Muscle layer of colon (tissue), 2 donors: ENCODE measurements at regions not wholly inside any gene's neighbourhood (a gene's known extent, or its start where the extent isn't known, plus 50 kb on each side); places are given as distances from the start of the nearest gene placed in this dataset.

ENCODE experiments used
- H3K27ac ChIP-seq: one replicate; pipeline ENCODE4 v1.7.0; 2013; ENCODE audit warnings: low read depth, mild to moderate bottlenecking, low read length, moderate library complexity
- H3K27me3 ChIP-seq, 2 donors: one replicate each; pipeline ENCODE4 v1.7.0; 2013; ENCODE audit warnings: low read length in 2 of 2, mild to moderate bottlenecking in 2 of 2; ENCODE audit not compliant: insufficient read depth in 2 of 2, control insufficient read depth in 1 of 2
- H3K36me3 ChIP-seq: one replicate; pipeline ENCODE4 v1.7.0; 2013; ENCODE audit warnings: mild to moderate bottlenecking, low read length; ENCODE audit not compliant: insufficient read depth
- H3K4me1 ChIP-seq: one replicate; pipeline ENCODE4 v1.7.0; 2013; ENCODE audit warnings: mild to moderate bottlenecking, low read length; ENCODE audit not compliant: insufficient read depth
- H3K4me3 ChIP-seq, 2 donors: one replicate each; pipeline ENCODE4 v1.7.0; 2013; ENCODE audit warnings: low read length in 2 of 2, low read depth in 1 of 2, mild to moderate bottlenecking in 1 of 2, moderate library complexity in 1 of 2
- H3K9ac ChIP-seq: one replicate; pipeline ENCODE4 v1.7.0; 2013; ENCODE audit warnings: low read length
- H3K9me3 ChIP-seq: one replicate; pipeline ENCODE4 v1.7.0; 2013; ENCODE audit warnings: mild to moderate bottlenecking, low read length
- donor health status: abdominal sarcoma.
- donor health status: Adenocarcinoma of cecum.

GRCh38 chr6:26199773-26200764, 112.8 kb downstream of the HFE start:
- Histone ChIP-seq H3K4me3 (peak overlapping the region in 1 of 2 donors; percentile 84), H3K9me3 (peaks cover 4% of the 10 kb centered on the region), H3K9ac (peak overlapping the region; percentile 57), H3K27ac (peak overlapping the region; percentile 85), H3K27me3 (peaks cover 0 to 6% of the 10 kb centered on the region in 2 donors), H3K36me3 (no peaks in the 10 kb centered on the region), H3K4me1 (peaks cover 12% of the 10 kb centered on the region)

GRCh38 chr6:26200918-26201721, 113.9 kb downstream of the HFE start:
- Histone ChIP-seq H3K4me1 (peaks cover 13% of the 10 kb centered on the region), H3K9ac (no peak overlapping the region), H3K27ac (no peak overlapping the region), H3K36me3 (no peaks in the 10 kb centered on the region), H3K9me3 (peaks cover 4% of the 10 kb centered on the region), H3K27me3 (peaks cover 0 to 12% of the 10 kb centered on the region in 2 donors), H3K4me3 (no peak overlapping the region)

- Histone ChIP-seq H3K9ac (no peak overlapping the region), H3K36me3 (no peaks in the 10 kb centered on the region), H3K4me3 (no peak overlapping the region), H3K27ac (no peak overlapping the region), H3K27me3 (peaks cover 0 to 12% of the 10 kb centered on the region in 2 donors), H3K4me1 (peaks cover 16% of the 10 kb centered on the region), H3K9me3 (peaks cover 4% of the 10 kb centered on the region)
Measured at GRCh38 chr6:26202201-26202611, 115.0 kb downstream of the HFE start.

DNA sequence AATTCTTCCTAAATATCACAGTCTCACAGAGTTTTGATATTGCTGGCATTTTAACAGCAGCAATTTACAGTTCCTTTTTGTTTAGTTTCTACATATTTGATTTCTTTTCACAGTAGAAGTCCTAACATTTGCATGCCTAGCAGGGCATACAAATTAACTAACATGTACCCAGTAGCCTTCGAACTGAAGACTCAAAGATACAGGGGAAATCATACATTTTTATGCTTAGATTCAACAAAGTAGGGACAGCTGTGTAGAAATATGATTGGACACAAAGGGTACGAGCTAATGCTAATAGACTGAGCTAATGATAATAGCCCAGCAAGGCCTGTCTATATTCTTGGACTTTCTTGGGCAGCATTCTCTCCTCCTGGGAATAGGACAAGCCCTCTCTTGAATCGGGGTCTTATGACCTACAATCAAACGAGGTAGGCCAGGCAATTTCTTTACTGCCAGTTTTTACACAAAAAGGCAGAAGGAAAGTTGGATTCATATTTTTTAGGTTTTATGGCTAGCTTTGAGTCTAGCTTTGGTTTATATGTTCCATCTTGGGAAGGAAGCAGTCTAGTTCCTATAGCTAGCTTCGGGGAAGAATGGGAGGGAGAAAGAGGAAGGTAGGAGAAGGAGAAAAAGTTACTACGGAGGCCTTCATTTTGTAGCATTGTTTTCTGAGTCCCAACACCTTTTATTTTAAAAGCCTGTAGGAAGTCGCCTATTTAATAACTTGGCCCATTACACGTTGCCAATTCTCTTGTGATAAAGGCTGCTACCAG, 115.8 kb downstream of the HFE start:
- Histone ChIP-seq H3K27ac (no peak overlapping the region), H3K27me3 (peaks cover 0 to 12% of the 10 kb centered on the region in 2 donors), H3K9me3 (peaks cover 4% of the 10 kb centered on the region), H3K4me3 (no peak overlapping the region), H3K4me1 (peaks cover 13% of the 10 kb centered on the region), H3K9ac (no peak overlapping the region), H3K36me3 (no peaks in the 10 kb centered on the region)

- no peaks in the 10 kb centered on the region for H3K36me3 ChIP-seq
- H3K27ac ChIP-seq, result peak overlapping the region; percentile 99
- H3K9me3 ChIP-seq, result peaks cover 4% of the 10 kb centered on the region
- peaks cover 9% of the 10 kb centered on the region for H3K4me1 ChIP-seq
- H3K9ac ChIP-seq, result peak overlapping the region; percentile 100
- H3K4me3 ChIP-seq, result peak overlapping the region; percentile 89 to 94
- H3K27me3 ChIP-seq, result peaks cover 0 to 12% of the 10 kb centered on the region in 2 donors
Measured at GRCh38 chr6:26204332-26205160, 117.3 kb downstream of the HFE start.

GRCh38 chr6:26205161-26205624, 118.0 kb downstream of the HFE start:
- Histone ChIP-seq H3K4me1 (peaks cover 9% of the 10 kb centered on the region), H3K9ac (peak overlapping the region; percentile 100), H3K36me3 (no peaks in the 10 kb centered on the region), H3K27ac (peak overlapping the region; percentile 99), H3K27me3 (peaks cover 0 to 12% of the 10 kb centered on the region in 2 donors), H3K4me3 (peak overlapping the region; percentile 89 to 94), H3K9me3 (peaks cover 4% of the 10 kb centered on the region)

- Histone ChIP-seq H3K9ac (peak overlapping the region; percentile 100), H3K27ac (peak overlapping the region; percentile 99), H3K27me3 (peaks cover 0 to 12% of the 10 kb centered on the region in 2 donors), H3K4me1 (peaks cover 9% of the 10 kb centered on the region), H3K4me3 (peak overlapping the region; percentile 89 to 94), H3K9me3 (peaks cover 4% of the 10 kb centered on the region), H3K36me3 (no peaks in the 10 kb centered on the region)
Measured at GRCh38 chr6:26205625-26206574, 118.7 kb downstream of the HFE start.

- Histone ChIP-seq H3K27ac (no peak overlapping the region), H3K36me3 (no peaks in the 10 kb centered on the region), H3K9me3 (peaks cover 4% of the 10 kb centered on the region), H3K4me3 (no peak overlapping the region), H3K27me3 (peaks cover 0 to 12% of the 10 kb centered on the region in 2 donors), H3K4me1 (peaks cover 9% of the 10 kb centered on the region), H3K9ac (no peak overlapping the region)
Measured at GRCh38 chr6:26206868-26207801, 119.9 kb downstream of the HFE start.

GRCh38 chr6:26211963-26212362, 124.7 kb downstream of the HFE start:
- Histone ChIP-seq H3K9me3 (no peaks in the 10 kb centered on the region), H3K27me3 (no peaks in the 10 kb centered on the region), H3K27ac (no peak overlapping the region), H3K4me1 (no peaks in the 10 kb centered on the region), H3K9ac (no peak overlapping the region), H3K36me3 (no peaks in the 10 kb centered on the region), H3K4me3 (no peak overlapping the region)
